MM.1S (cell line): ENCODE measurements at regions not wholly inside any gene's neighbourhood (a gene's known extent, or its start where the extent isn't known, plus 50 kb on each side); places are given as distances from the start of the nearest gene placed in this dataset.

Experiments
- DNase-seq: peaks from one replicate; pipeline ENCODE4 v3.0.0-alpha.2; 2015
- H2AFZ ChIP-seq: fragments of 300-600 bp; sonication (generic); 2 replicates; pipeline ENCODE4 v1.6.0; 2016; ENCODE audit warnings: antibody characterized with exemption, low read length
- H3F3A ChIP-seq: fragments of 300-600 bp; sonication (generic); 2 replicates; pipeline ENCODE4 v1.6.1; 2016; ENCODE audit warnings: mild to moderate bottlenecking, antibody characterized with exemption, low read length, moderate library complexity, mixed read lengths; ENCODE audit not compliant: insufficient read depth
- H3K27ac ChIP-seq: fragments of 300-600 bp; sonication (generic); 2 replicates; pipeline ENCODE4 v1.5.1; 2016; ENCODE audit warnings: mild to moderate bottlenecking, low read length
- H3K27me3 ChIP-seq: fragments of 300-600 bp; sonication (generic); replicated peaks from 2 replicates; pipeline ENCODE4 v1.6.0; 2016; ENCODE audit warnings: low read length; ENCODE audit not compliant: insufficient read depth
- H3K36me3 ChIP-seq: fragments of 300-600 bp; sonication (generic); replicated peaks from 2 replicates; pipeline ENCODE4 v1.6.1; 2016; ENCODE audit warnings: mild to moderate bottlenecking, low read length, mixed read lengths; ENCODE audit not compliant: insufficient read depth
- H3K4me1 ChIP-seq: fragments of 300-600 bp; sonication (generic); 2 replicates; pipeline ENCODE4 v1.6.1; 2016; ENCODE audit warnings: low read length, mixed read lengths
- H3K4me2 ChIP-seq: fragments of 300-600 bp; sonication (generic); 2 replicates; pipeline ENCODE4 v1.6.0; 2016; ENCODE audit warnings: low read depth, low read length
- H3K4me3 ChIP-seq: fragments of 300-600 bp; sonication (generic); 2 replicates; pipeline ENCODE4 v1.5.1; 2016; ENCODE audit warnings: low read length, mixed read lengths
- H3K79me2 ChIP-seq: fragments of 300-600 bp; sonication (generic); 2 replicates; pipeline ENCODE4 v1.6.1; 2016; ENCODE audit warnings: mixed run types, low read length, mixed read lengths
- H3K9ac ChIP-seq: fragments of 300-600 bp; sonication (generic); 2 replicates; pipeline ENCODE4 v1.6.1; 2016; ENCODE audit warnings: low read length, mixed read lengths
- H3K9me2 ChIP-seq: fragments of 300-600 bp; sonication (generic); replicated peaks from 2 replicates; pipeline ENCODE4 v1.6.1; 2016; ENCODE audit warnings: mild to moderate bottlenecking, low read length, mixed read lengths; ENCODE audit not compliant: insufficient read depth
- H3K9me3 ChIP-seq: fragments of 300-600 bp; sonication (generic); replicated peaks from 2 replicates; pipeline ENCODE4 v1.6.1; 2016; ENCODE audit warnings: mild to moderate bottlenecking, low read length, mixed read lengths; ENCODE audit not compliant: insufficient read depth
- H4K20me1 ChIP-seq: fragments of 300-600 bp; sonication (generic); 2 replicates; pipeline ENCODE4 v1.6.1; 2016; ENCODE audit warnings: mild to moderate bottlenecking, low read length, moderate library complexity, mixed read lengths; ENCODE audit not compliant: insufficient read depth
- EZH2 ChIP-seq: fragments of 300-600 bp; sonication (generic); optimal IDR thresholded peaks from 2 replicates; pipeline ENCODE3; 2017; ENCODE audit warnings: low read depth, mild to moderate bottlenecking, antibody characterized with exemption, low read length, mixed read lengths
- EZH2phosphoT487 ChIP-seq: fragments of 300-600 bp; sonication (generic); IDR thresholded peaks from 2 replicates; pipeline ENCODE4 v1.6.1; 2018; ENCODE audit warnings: antibody characterized with exemption, low read length
- TF ChIP-seq, protein P1 (sequence below): fragments of 300-600 bp; sonication (generic); IDR thresholded peaks from 2 replicates; pipeline ENCODE4 v1.5.1; 2016; ENCODE audit warnings: antibody characterized with exemption, low read length, mixed read lengths

DNA sequence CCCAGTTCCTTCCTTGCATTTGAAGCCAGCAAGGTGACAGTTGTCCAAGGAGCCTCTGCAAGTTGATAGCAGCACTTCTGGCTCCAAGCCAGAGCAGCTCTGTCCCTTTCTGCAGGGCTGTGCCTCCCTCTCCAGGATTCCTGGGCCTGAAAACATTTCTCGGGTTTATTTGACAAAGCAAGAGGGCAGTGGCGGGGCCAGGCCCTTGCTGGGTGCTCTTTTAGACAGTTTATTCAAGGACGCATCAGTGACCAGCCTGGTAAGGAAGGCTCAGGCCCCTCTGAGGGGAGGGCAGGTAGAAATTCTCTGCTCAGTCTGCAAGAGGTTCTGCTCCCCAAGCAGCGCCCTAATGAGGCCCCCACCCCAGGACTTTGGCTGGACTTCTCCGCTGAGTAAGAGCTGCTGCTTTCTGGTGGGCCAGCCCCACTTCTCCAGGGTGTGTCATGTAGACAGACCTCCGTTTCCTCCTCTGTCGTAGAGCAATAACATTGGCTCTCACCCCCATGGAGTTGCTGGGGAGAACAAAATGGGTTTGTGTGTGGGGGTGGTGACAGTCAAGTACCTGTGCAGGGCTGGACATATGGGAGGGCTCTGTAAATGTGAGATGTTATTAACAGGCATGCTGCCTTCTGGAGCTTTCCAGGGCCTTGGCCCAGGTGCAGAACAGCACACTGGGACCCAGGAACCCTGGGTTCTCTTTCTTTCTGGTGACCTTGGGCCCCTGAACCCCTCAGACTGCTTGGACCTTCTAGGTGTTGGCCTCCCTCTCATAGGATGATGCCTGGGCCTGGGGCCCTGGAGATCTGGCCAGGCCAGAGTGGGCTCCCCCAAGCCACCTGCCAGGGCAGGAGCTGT, 146.2 kb upstream of the TLE3 start:
- no peaks in the 10 kb centered on the region for H4K20me1 ChIP-seq
- no peak overlapping the region for H3K9ac ChIP-seq
- no peaks in the 10 kb centered on the region for H3K36me3 ChIP-seq
- H3F3A ChIP-seq, result no peaks in the 10 kb centered on the region
- no peaks in the 10 kb centered on the region for H3K79me2 ChIP-seq
- no peak overlapping the region for H3K27ac ChIP-seq
- H3K4me1 ChIP-seq, result peaks cover 45% of the 10 kb centered on the region
- no peak overlapping the region for H3K4me3 ChIP-seq
- no peak for DNase-seq
- H2AFZ ChIP-seq, result no peak overlapping the region
- no peaks in the 10 kb centered on the region for H3K9me2 ChIP-seq
- H3K27me3 ChIP-seq, result no peaks in the 10 kb centered on the region
- H3K9me3 ChIP-seq, result no peaks in the 10 kb centered on the region
- H3K4me2 ChIP-seq, result no peak overlapping the region
- TF ChIP-seq EZH2phosphoT487 (no peak), EZH2 (no peak)
- TF ChIP-seq, protein P1, sequence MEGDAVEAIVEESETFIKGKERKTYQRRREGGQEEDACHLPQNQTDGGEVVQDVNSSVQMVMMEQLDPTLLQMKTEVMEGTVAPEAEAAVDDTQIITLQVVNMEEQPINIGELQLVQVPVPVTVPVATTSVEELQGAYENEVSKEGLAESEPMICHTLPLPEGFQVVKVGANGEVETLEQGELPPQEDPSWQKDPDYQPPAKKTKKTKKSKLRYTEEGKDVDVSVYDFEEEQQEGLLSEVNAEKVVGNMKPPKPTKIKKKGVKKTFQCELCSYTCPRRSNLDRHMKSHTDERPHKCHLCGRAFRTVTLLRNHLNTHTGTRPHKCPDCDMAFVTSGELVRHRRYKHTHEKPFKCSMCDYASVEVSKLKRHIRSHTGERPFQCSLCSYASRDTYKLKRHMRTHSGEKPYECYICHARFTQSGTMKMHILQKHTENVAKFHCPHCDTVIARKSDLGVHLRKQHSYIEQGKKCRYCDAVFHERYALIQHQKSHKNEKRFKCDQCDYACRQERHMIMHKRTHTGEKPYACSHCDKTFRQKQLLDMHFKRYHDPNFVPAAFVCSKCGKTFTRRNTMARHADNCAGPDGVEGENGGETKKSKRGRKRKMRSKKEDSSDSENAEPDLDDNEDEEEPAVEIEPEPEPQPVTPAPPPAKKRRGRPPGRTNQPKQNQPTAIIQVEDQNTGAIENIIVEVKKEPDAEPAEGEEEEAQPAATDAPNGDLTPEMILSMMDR, result no peak

DNA sequence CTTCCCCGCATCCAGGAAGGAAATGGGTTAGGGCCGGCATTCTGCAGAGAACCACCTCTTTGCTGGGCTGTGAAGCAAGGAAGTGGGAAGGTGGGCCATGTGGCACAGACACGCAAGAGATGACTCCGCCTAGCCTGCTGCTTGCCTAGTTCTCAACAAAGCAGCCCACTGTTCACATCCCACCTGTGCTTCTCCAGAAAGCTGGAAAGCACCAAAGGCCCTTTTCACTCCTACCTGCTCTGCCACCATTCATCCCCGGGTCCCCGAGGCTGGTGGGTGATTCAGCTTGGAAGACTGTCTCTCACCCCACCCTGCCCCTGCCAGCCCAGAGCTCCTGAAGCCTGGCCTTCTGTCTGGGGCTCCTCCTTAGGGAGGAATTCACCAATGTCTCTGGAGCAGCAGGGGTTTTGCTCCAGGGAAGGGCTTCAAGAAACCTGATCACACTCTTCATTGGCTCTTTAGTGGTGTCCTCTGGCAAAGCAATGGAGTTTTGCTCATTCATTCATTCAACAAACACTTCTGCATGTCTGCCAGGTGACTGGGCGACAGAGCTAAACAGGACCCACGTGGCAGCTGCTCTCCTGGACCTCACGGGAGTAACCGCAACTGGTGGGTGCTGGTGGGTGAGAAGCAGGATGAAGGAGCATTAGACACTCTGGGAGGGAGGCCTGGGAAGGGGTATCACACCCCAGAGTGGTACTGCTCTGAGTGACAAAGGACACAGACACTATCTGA, 145.4 kb upstream of the TLE3 start:
- H3K36me3 ChIP-seq, result no peaks in the 10 kb centered on the region

DNA sequence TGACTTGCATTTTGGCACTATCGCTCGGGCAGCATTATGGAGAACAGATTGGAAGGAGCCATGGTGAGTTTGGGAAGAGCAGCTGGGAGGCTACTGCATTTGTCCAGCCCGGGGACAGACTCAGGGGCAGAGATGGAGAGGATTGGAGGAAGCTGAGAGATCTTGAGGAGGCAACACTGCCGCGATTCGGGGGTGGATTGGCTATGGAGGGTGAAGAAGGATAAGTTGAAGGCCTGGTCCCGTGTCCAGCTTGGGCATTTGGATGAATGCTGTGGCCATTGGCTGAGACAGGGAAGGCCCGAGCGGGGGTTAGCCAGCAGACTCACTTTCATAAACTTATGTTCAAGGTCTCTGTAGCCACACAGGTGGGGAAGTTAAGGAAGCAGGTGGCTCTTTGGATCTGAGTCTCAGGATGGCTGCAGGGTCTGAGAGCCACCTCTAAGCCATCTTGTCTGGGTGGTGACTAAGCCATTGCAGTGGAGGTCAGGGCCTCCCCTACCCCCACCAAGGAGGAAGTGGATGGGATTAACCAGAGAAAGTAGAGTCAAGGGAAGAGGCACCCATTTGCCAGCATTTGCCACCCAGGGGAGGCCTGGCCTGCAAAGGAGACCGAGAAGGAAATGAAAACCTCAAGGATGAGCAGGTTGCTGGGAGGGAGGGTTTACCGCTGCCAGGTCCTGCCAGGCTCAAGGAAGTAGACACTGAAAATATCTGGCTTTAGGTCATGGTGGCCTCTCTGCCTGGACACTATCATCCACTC, 144.0 kb upstream of the TLE3 start:
- H4K20me1 ChIP-seq, result no peaks in the 10 kb centered on the region
- H3K4me3 ChIP-seq, result no peak overlapping the region
- H3K36me3 ChIP-seq, result no peaks in the 10 kb centered on the region
- peaks cover 25% of the 10 kb centered on the region for H3K4me1 ChIP-seq
- H3K79me2 ChIP-seq, result no peaks in the 10 kb centered on the region
- no peak overlapping the region for H3K9ac ChIP-seq
- no peak for DNase-seq
- no peaks in the 10 kb centered on the region for H3F3A ChIP-seq
- H3K9me2 ChIP-seq, result no peaks in the 10 kb centered on the region
- no peak for TF ChIP-seq EZH2phosphoT487
- no peak for TF ChIP-seq EZH2
- TF ChIP-seq, protein P1, result no peak
- no peak overlapping the region for H3K4me2 ChIP-seq
- no peak overlapping the region for H3K27ac ChIP-seq
- no peaks in the 10 kb centered on the region for H3K9me3 ChIP-seq
- H2AFZ ChIP-seq, result no peak overlapping the region
- no peaks in the 10 kb centered on the region for H3K27me3 ChIP-seq

More for the DNA sequence above, 145.4 kb upstream of the TLE3 start:
- TF ChIP-seq EZH2phosphoT487, result no peak
- TF ChIP-seq EZH2, result no peak
- TF ChIP-seq, protein P1, result no peak
- Histone ChIP-seq H3K4me2 (no peak overlapping the region), H4K20me1 (no peaks in the 10 kb centered on the region), H3K4me1 (peaks cover 37% of the 10 kb centered on the region), H3K9ac (no peak overlapping the region), H3K9me2 (no peaks in the 10 kb centered on the region), H3F3A (no peaks in the 10 kb centered on the region), H3K79me2 (no peaks in the 10 kb centered on the region), H2AFZ (no peak overlapping the region), H3K4me3 (no peak overlapping the region), H3K9me3 (no peaks in the 10 kb centered on the region), H3K27me3 (no peaks in the 10 kb centered on the region), H3K27ac (no peak overlapping the region)
- no peak for DNase-seq
